Caco-2 (cell line): ENCODE measurements at regions not wholly inside any gene's neighbourhood (a gene's known extent, or its start where the extent isn't known, plus 50 kb on each side); places are given as distances from the start of the nearest gene placed in this dataset.
"Not testable (repeated sequence)": the region's sequence is repeated elsewhere in the genome, so short reads cannot be mapped to it uniquely, and the experiment has no call there.

Source experiments
- BruUV-seq: library from RNA; stranded (reverse); fragments of 400-500 nt; replicated peaks from 2 replicates; lab custom pipeline; 2021; lab: Mats Ljungman, UMichigan
- CTCF ChIA-PET: fragments of 300-600 bp; sonication (Branson Sonifier 250); formaldehyde crosslinking; loops from one replicate; lab custom pipeline; 2022; ENCODE audit warnings: antibody characterized with exemption; lab: Charles Lee
- POLR2A ChIA-PET: fragments of 300-600 bp; sonication (Branson Sonifier 250); formaldehyde crosslinking; loops from one replicate; lab custom pipeline; 2022; ENCODE audit warnings: antibody characterized with exemption; lab: Charles Lee
- DNase-seq, 2 experiments: peaks; one replicate each; pipeline versions ENCODE4 v3.0.0 to v3.0.0-alpha.2; 2020 to 2022
- H3K27me3 ChIP-seq: replicated peaks from 2 replicates; pipeline ENCODE4 v1.6.0; 2011; ENCODE audit warnings: low read length; ENCODE audit not compliant: control insufficient read depth, insufficient read depth
- H3K36me3 ChIP-seq: 2 replicates; pipeline ENCODE4 v1.5.1; 2011; ENCODE audit warnings: low read length; ENCODE audit not compliant: control insufficient read depth, insufficient read depth
- H3K4me1 ChIP-seq: fragments of 250-450 bp; sonication (Bioruptor Pico); 2 replicates; pipeline ENCODE4 v1.5.1; 2020; ENCODE audit warnings: mild to moderate bottlenecking
- H3K4me3 ChIP-seq: 2 replicates; pipeline ENCODE4 v1.5.1; 2011; ENCODE audit warnings: low read depth, mild to moderate bottlenecking, control low read depth, low read length
- H3K9me3 ChIP-seq: fragments of 250-450 bp; sonication (Bioruptor Pico); 2 replicates; pipeline ENCODE4 v1.5.1; 2020; ENCODE audit warnings: mild to moderate bottlenecking, moderate library complexity
- H3K27ac Mint-ChIP-seq: one replicate; pipeline ENCODE4 v1.8.0; 2022; ENCODE audit warnings: mixed read lengths; ENCODE audit not compliant: unreplicated experiment
- H3K27me3 Mint-ChIP-seq: one replicate; pipeline ENCODE4 v1.8.0; 2022; ENCODE audit warnings: mixed read lengths; ENCODE audit not compliant: insufficient read depth, unreplicated experiment
- H3K36me3 Mint-ChIP-seq: one replicate; pipeline ENCODE4 v1.8.0; 2022; ENCODE audit warnings: mild to moderate bottlenecking, mixed read lengths; ENCODE audit not compliant: insufficient read depth, unreplicated experiment
- H3K4me1 Mint-ChIP-seq: one replicate; pipeline ENCODE4 v1.8.0; 2022; ENCODE audit warnings: low read depth, mixed read lengths; ENCODE audit not compliant: unreplicated experiment
- H3K4me3 Mint-ChIP-seq: one replicate; pipeline ENCODE4 v1.8.0; 2022; ENCODE audit warnings: mild to moderate bottlenecking, moderate library complexity, mixed read lengths; ENCODE audit not compliant: unreplicated experiment
- H3K9me3 Mint-ChIP-seq: one replicate; pipeline ENCODE4 v1.8.0; 2022; ENCODE audit warnings: mixed read lengths; ENCODE audit not compliant: unreplicated experiment
- CTCF ChIP-seq, 2 experiments: fragments of 200-600 bp in 1 of 2; IDR thresholded peaks; 1 replicate in 1 of 2; 2 replicates in 1 of 2; pipeline versions ENCODE4 v1.5.1 to v1.8.0; 2011 to 2022; ENCODE audit warnings: antibody characterized with exemption in 1 of 2, control low read depth in 1 of 2, inconsistent platforms in 1 of 2, low read depth in 1 of 2, low read length in 1 of 2, mild to moderate bottlenecking in 1 of 2, moderate library complexity in 1 of 2; ENCODE audit not compliant: insufficient read depth in 1 of 2, severe bottlenecking in 1 of 2, unreplicated experiment in 1 of 2
- intact Hi-C: fragments of 100-400 bp; cut with micrococcal nuclease; formaldehyde crosslinking; loops from one replicate; pipeline ENCODE4 v1.10.0; 2022; ENCODE audit not compliant: unreplicated experiment

GRCh38 chr7:113270790-113271189 is 152.4 kb upstream of the SMIM30 start:
- TF ChIP-seq CTCF (IDR thresholded peaks at IDR 0.05; ENCODE audit: insufficient read depth in 1 of 2, low read depth in 1 of 2, low read length in 1 of 2, severe bottlenecking in 1 of 2, unreplicated experiment in 1 of 2), result no peak
- BruUV-seq, result no TSS peak
- DNase-seq, result no peak
- Mint-ChIP-seq H3K27me3 (no peaks in the 10 kb centered on the region), H3K4me1 (no peaks in the 10 kb centered on the region), H3K27ac (no peak overlapping the region), H3K36me3 (no peaks in the 10 kb centered on the region), H3K9me3 (peaks cover 31% of the 10 kb centered on the region), H3K4me3 (no peak overlapping the region)
- POLR2A ChIA-PET, result no interaction called here
- intact Hi-C loops, result no loop called here
- Histone ChIP-seq H3K9me3 (peaks cover 4% of the 10 kb centered on the region; the same call in 1 of the 2 replicates), H3K4me3 (no peak overlapping the region), H3K36me3 (no peaks in the 10 kb centered on the region), H3K4me1 (no peaks in the 10 kb centered on the region), H3K27me3 (no peaks in the 10 kb centered on the region)
- CTCF ChIA-PET, result no interaction called here

- intact Hi-C loops, H3K27me3 Mint-ChIP-seq, POLR2A ChIA-PET: not testable (repeated sequence)
These were observed 151.2 kb upstream of the SMIM30 start for GRCh38 chr7:113269592-113269991.

DNA sequence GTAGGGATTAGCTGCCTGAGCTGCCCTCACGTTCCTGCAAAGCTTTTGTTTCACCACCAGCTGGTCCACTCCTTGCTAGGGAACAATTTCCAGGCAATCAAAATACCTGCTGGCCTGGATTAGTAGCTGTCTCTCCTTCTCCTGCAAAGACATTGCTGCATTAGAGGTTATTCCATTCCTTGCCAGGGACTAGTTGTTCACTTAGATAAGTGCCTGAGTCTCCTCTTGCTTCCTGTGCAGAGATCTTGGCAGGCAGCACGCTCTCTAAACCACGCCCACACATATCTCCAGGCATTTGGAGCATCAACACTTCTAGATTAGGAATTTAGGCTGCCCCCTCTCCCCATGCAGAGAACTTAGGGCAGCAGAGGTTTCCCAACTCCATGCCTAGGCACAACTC is 150.4 kb upstream of the SMIM30 start:
- Mint-ChIP-seq H3K27me3 (no peaks in the 10 kb centered on the region), H3K9me3 (peaks cover 31% of the 10 kb centered on the region), H3K4me3 (no peak overlapping the region), H3K4me1 (no peaks in the 10 kb centered on the region), H3K27ac (no peak overlapping the region), H3K36me3 (no peaks in the 10 kb centered on the region)
- Histone ChIP-seq H3K9me3 (no peaks in the 10 kb centered on the region; the same call in 1 of the 2 replicates), H3K4me1 (no peaks in the 10 kb centered on the region), H3K4me3 (no peak overlapping the region), H3K27me3 (no peaks in the 10 kb centered on the region), H3K36me3 (no peaks in the 10 kb centered on the region)
- POLR2A ChIA-PET, result no interaction called here
- BruUV-seq, result no TSS peak
- no peak for DNase-seq
- intact Hi-C loops, result no loop called here
- TF ChIP-seq CTCF (IDR thresholded peaks at IDR 0.05; ENCODE audit: insufficient read depth in 1 of 2, low read depth in 1 of 2, low read length in 1 of 2, severe bottlenecking in 1 of 2, unreplicated experiment in 1 of 2), result no peak
- CTCF ChIA-PET, result no interaction called here

More at GRCh38 chr7:113269592-113269991, 151.2 kb upstream of the SMIM30 start:
- not testable (repeated sequence) for H3K4me3 ChIP-seq, H3K4me1 ChIP-seq, H3K4me3 Mint-ChIP-seq, H3K27me3 ChIP-seq, H3K36me3 Mint-ChIP-seq, DNase-seq, H3K27ac Mint-ChIP-seq, H3K9me3 ChIP-seq, H3K4me1 Mint-ChIP-seq, BruUV-seq, H3K36me3 ChIP-seq
- CTCF ChIA-PET, result interaction anchor here (0.6 kb wide), 1 partner anchor 20 kb away, joined by 3 read pairs; no protein-coding TSS in a partner anchor
- H3K9me3 Mint-ChIP-seq, result peaks cover 31% of the 10 kb centered on the region

- Mint-ChIP-seq H3K27me3 (no peaks in the 10 kb centered on the region), H3K4me1 (no peaks in the 10 kb centered on the region), H3K27ac (no peak overlapping the region), H3K4me3 (no peak overlapping the region), H3K9me3 (peaks cover 31% of the 10 kb centered on the region), H3K36me3 (no peaks in the 10 kb centered on the region)
- POLR2A ChIA-PET, result no interaction called here
- BruUV-seq, result no TSS peak
- no peak for DNase-seq
- H3K9me3 ChIP-seq, result no peaks in the 10 kb centered on the region; the same call in 1 of the 2 replicates
- intact Hi-C loops, result no loop called here
- CTCF ChIA-PET, result no interaction called here
- no peaks in the 10 kb centered on the region for H3K36me3 ChIP-seq
- H3K4me3 ChIP-seq, result no peak overlapping the region
- H3K27me3 ChIP-seq, result no peaks in the 10 kb centered on the region
- no peaks in the 10 kb centered on the region for H3K4me1 ChIP-seq
- TF ChIP-seq CTCF (IDR thresholded peaks at IDR 0.05; ENCODE audit: insufficient read depth in 1 of 2, low read depth in 1 of 2, low read length in 1 of 2, severe bottlenecking in 1 of 2, unreplicated experiment in 1 of 2), result no peak
These were observed 149.5 kb upstream of the SMIM30 start for GRCh38 chr7:113267885-113268284.
